Psoas muscle (tissue), 7 donors: ENCODE measurements at regions not wholly inside any gene's neighbourhood (a gene's known extent, or its start where the extent isn't known, plus 50 kb on each side); places are given as distances from the start of the nearest gene placed in this dataset.
"Not testable (repeated sequence)": the region's sequence is repeated elsewhere in the genome, so short reads cannot be mapped to it uniquely, and the experiment has no call there.

Source experiments
- ATAC-seq, 4 donors: fragments of 200-7000 bp; cut with Tn5 transposase; one replicate each; pipeline ENCODE4 v1.9.1; 2020; ENCODE audit warnings: moderate library complexity in 3 of 4, mild to moderate bottlenecking in 2 of 4
- DNase-seq, 2 donors: peaks; one replicate each; pipeline ENCODE4 v3.0.0-alpha.2; 2020
- H3K27ac ChIP-seq: fragments of 200-600 bp; one replicate; pipeline ENCODE4 v1.8.0; 2022
- H3K27me3 ChIP-seq, 3 donors: fragments of 200-600 bp in 1 of 3; one replicate each; pipeline versions ENCODE4 v1.6.1 to v1.8.0; 2013 to 2022; ENCODE audit warnings: low read length in 2 of 3, mild to moderate bottlenecking in 2 of 3, moderate library complexity in 1 of 3; ENCODE audit not compliant: insufficient read depth in 3 of 3
- H3K36me3 ChIP-seq, 2 donors: fragments of 200-600 bp in 1 of 2; one replicate each; pipeline versions ENCODE4 v1.6.1 to v1.8.0; 2013 to 2022; ENCODE audit warnings: low read depth in 1 of 2, mild to moderate bottlenecking in 1 of 2, moderate library complexity in 1 of 2; ENCODE audit not compliant: insufficient read depth in 1 of 2
- H3K4me1 ChIP-seq: fragments of 200-600 bp; one replicate; pipeline ENCODE4 v1.8.0; 2022
- H3K4me3 ChIP-seq: fragments of 200-600 bp; one replicate; pipeline ENCODE4 v1.8.0; 2022; ENCODE audit warnings: mild to moderate bottlenecking
- H3K9me3 ChIP-seq: fragments of 200-600 bp; one replicate; pipeline ENCODE4 v1.8.0; 2022
- CTCF ChIP-seq: fragments of 200-600 bp; IDR thresholded peaks from one replicate; pipeline ENCODE4 v1.8.0; 2022; ENCODE audit warnings: antibody characterized with exemption
- WGBS, 3 donors: extraction: QIAGEN DNeasy Blood & Tissue Kit; methylation state at CpG; one replicate each; pipeline versions ENCODE4 v1.1.6 to v1.1.7; 2013; 5-methylcytosine and 5-hydroxymethylcytosine counted together
- intact Hi-C, 2 donors: fragments of 100-400 bp; cut with DNase I; formaldehyde crosslinking; loops; one replicate each; pipeline versions ENCODE4 v1.11.0 to v1.14.2; 2022
- donor health status: healthy with polysubstance abuse.
- donor health status: DM: no; HTN: no; CAD: no; lungs with moderate emphysema.
- donor health status: Bipolar disorder and iron deficiency.
- donor health status: healthy.
- donor health status: DM: yes; HTN: yes; CAD: no.
- donor health status: DM: no; HTN: no; CAD: no.
- donor health status: DM: yes; HTN: yes; CAD: no.

GRCh38 chr5:19122923-19123322 is 865.1 kb downstream of the CDH18 start:
- no peak for ATAC-seq
- 79 to 86% (median 81%) methylated on average over 1 of the region's 1 CpG for WGBS, 3 donors
- Histone ChIP-seq H3K36me3 (no peaks in the 10 kb centered on the region), H3K27ac (no peak overlapping the region), H3K4me3 (no peak overlapping the region), H3K9me3 (peaks cover 6% of the 10 kb centered on the region), H3K27me3 (no peaks in the 10 kb centered on the region), H3K4me1 (no peaks in the 10 kb centered on the region)
- no peak for TF ChIP-seq CTCF
- no peak for DNase-seq
- intact Hi-C loops: no loop called here

GRCh38 chr5:19125956-19126713 is 861.9 kb downstream of the CDH18 start:
- Histone ChIP-seq H3K4me1 (no peaks in the 10 kb centered on the region), H3K4me3 (no peak overlapping the region), H3K27ac (no peak overlapping the region), H3K36me3 (no peaks in the 10 kb centered on the region), H3K9me3 (peaks cover 6% of the 10 kb centered on the region), H3K27me3 (no peaks in the 10 kb centered on the region)
- no peak for TF ChIP-seq CTCF
- ATAC-seq (no peak), DNase-seq (no peak)
- 52 to 61% (median 59%) methylated on average over 5 of the region's 5 CpGs for WGBS, 3 donors
- intact Hi-C loops: no loop called here

- Histone ChIP-seq H3K4me1 (no peaks in the 10 kb centered on the region), H3K9me3 (peaks cover 4% of the 10 kb centered on the region), H3K4me3 (no peak overlapping the region), H3K27ac (no peak overlapping the region), H3K27me3 (no peaks in the 10 kb centered on the region), H3K36me3 (no peaks in the 10 kb centered on the region)
- 57 to 76% (median 66%) methylated on average over 2 of the region's 2 CpGs for WGBS, 3 donors
- intact Hi-C loops: no loop called here
- DNase-seq (no peak), ATAC-seq (no peak)
- no peak for TF ChIP-seq CTCF
Observed at GRCh38 chr5:19140276-19140675, 847.7 kb downstream of the CDH18 start.

- H3K36me3 ChIP-seq, ATAC-seq, H3K27me3 ChIP-seq, DNase-seq, intact Hi-C loops, H3K27ac ChIP-seq, H3K9me3 ChIP-seq, H3K4me1 ChIP-seq, H3K4me3 ChIP-seq: not testable (repeated sequence)
- 91 to 94% (median 94%) methylated on average over 20 of the region's 20 CpGs for WGBS, 3 donors
Observed at GRCh38 chr5:19141937-19142524, 846.0 kb downstream of the CDH18 start.

GRCh38 chr5:19142713-19143414 is 845.1 kb downstream of the CDH18 start:
- DNase-seq: peak in 1 of 2 donors; percentile 22
- WGBS, 3 donors: 89 to 93% (median 93%) methylated on average over 17 to 35 of the region's 38 CpGs
- intact Hi-C loops: not testable (repeated sequence)

More at GRCh38 chr5:19142713-19143414, 845.1 kb downstream of the CDH18 start:
- H3K27ac ChIP-seq, H3K4me1 ChIP-seq, H3K4me3 ChIP-seq, H3K9me3 ChIP-seq, H3K36me3 ChIP-seq, H3K27me3 ChIP-seq, ATAC-seq: not testable (repeated sequence)
